KOPT-K1 (cell line): ENCODE measurements at regions not wholly inside any gene's neighbourhood (a gene's known extent, or its start where the extent isn't known, plus 50 kb on each side); places are given as distances from the start of the nearest gene placed in this dataset.
"Not testable (repeated sequence)": the region's sequence is repeated elsewhere in the genome, so short reads cannot be mapped to it uniquely, and the experiment has no call there.

Experiments
- H3K27ac ChIP-seq: fragments of 200-600 bp; sonication (generic); 2 replicates; pipeline ENCODE4 v1.5.1; 2016; ENCODE audit warnings: antibody characterized with exemption, mild to moderate bottlenecking, low read depth, low read length; ENCODE audit not compliant: poor library complexity, severe bottlenecking
- H3K36me3 ChIP-seq: fragments of 200-600 bp; sonication (generic); 2 replicates; pipeline ENCODE4 v1.5.1; 2017; ENCODE audit warnings: antibody characterized with exemption, mild to moderate bottlenecking, low read length, moderate library complexity; ENCODE audit not compliant: insufficient read depth
- H3K9me3 ChIP-seq: fragments of 200-600 bp; sonication (generic); 2 replicates; pipeline ENCODE4 v1.5.1; 2017; ENCODE audit warnings: antibody characterized with exemption, low read length, mild to moderate bottlenecking; ENCODE audit not compliant: insufficient read depth, poor library complexity, severe bottlenecking

- H3K36me3 ChIP-seq: no peaks in the 10 kb centered on the region
- H3K9me3 ChIP-seq: peaks cover 37% of the 10 kb centered on the region
- no peak overlapping the region for H3K27ac ChIP-seq
These were observed 66.1 kb downstream of the FAM50B start for GRCh38 chr6:3915076-3915791.

GRCh38 chr6:3916211-3916610 lies 67.0 kb downstream of the FAM50B start:
- Histone ChIP-seq H3K27ac (no peak overlapping the region), H3K9me3 (peaks cover 37% of the 10 kb centered on the region), H3K36me3 (no peaks in the 10 kb centered on the region)

GRCh38 chr6:3916749-3917148 lies 67.6 kb downstream of the FAM50B start:
- H3K36me3 ChIP-seq, H3K27ac ChIP-seq: not testable (repeated sequence)
- peaks cover 37% of the 10 kb centered on the region for H3K9me3 ChIP-seq

- Histone ChIP-seq H3K27ac (no peak overlapping the region), H3K9me3 (peaks cover 37% of the 10 kb centered on the region), H3K36me3 (no peaks in the 10 kb centered on the region)
These were observed 69.3 kb downstream of the FAM50B start for GRCh38 chr6:3918469-3918868.

- Histone ChIP-seq H3K36me3 (no peaks in the 10 kb centered on the region), H3K9me3 (peaks cover 37% of the 10 kb centered on the region), H3K27ac (no peak overlapping the region)
These were observed 70.0 kb downstream of the FAM50B start for GRCh38 chr6:3919130-3919628.

- Histone ChIP-seq H3K36me3 (no peaks in the 10 kb centered on the region), H3K27ac (no peak overlapping the region), H3K9me3 (peaks cover 37% of the 10 kb centered on the region)
These were observed 70.7 kb downstream of the FAM50B start for GRCh38 chr6:3919849-3920248.

- H3K27ac ChIP-seq: no peak overlapping the region
- no peaks in the 10 kb centered on the region for H3K36me3 ChIP-seq
- peaks cover 37% of the 10 kb centered on the region for H3K9me3 ChIP-seq
These were observed 71.1 kb downstream of the FAM50B start for GRCh38 chr6:3920321-3920720.

- Histone ChIP-seq H3K27ac (no peak overlapping the region), H3K9me3 (peaks cover 24% of the 10 kb centered on the region), H3K36me3 (no peaks in the 10 kb centered on the region)
These were observed 72.5 kb downstream of the FAM50B start for GRCh38 chr6:3921663-3922062.

- H3K36me3 ChIP-seq, H3K27ac ChIP-seq: not testable (repeated sequence)
- peaks cover 15% of the 10 kb centered on the region for H3K9me3 ChIP-seq
These were observed 73.4 kb downstream of the FAM50B start for GRCh38 chr6:3922619-3923018.

GRCh38 chr6:3925223-3926149 lies 76.3 kb downstream of the FAM50B start:
- not testable (repeated sequence) for H3K27ac ChIP-seq, H3K36me3 ChIP-seq, H3K9me3 ChIP-seq

GRCh38 chr6:3926150-3926482 lies 76.9 kb downstream of the FAM50B start:
- no peak overlapping the region for H3K27ac ChIP-seq
- no peaks in the 10 kb centered on the region for H3K9me3 ChIP-seq
- no peaks in the 10 kb centered on the region for H3K36me3 ChIP-seq

- no peaks in the 10 kb centered on the region for H3K9me3 ChIP-seq
- no peaks in the 10 kb centered on the region for H3K36me3 ChIP-seq
- no peak overlapping the region for H3K27ac ChIP-seq
These were observed 78.9 kb downstream of the FAM50B start for GRCh38 chr6:3928111-3928510.

GRCh38 chr6:3929281-3929798 lies 80.2 kb downstream of the FAM50B start:
- no peaks in the 10 kb centered on the region for H3K9me3 ChIP-seq
- H3K36me3 ChIP-seq: no peaks in the 10 kb centered on the region
- H3K27ac ChIP-seq: no peak overlapping the region

GRCh38 chr6:3937438-3937837 lies 88.3 kb downstream of the FAM50B start:
- Histone ChIP-seq H3K27ac (no peak overlapping the region), H3K9me3 (no peaks in the 10 kb centered on the region), H3K36me3 (no peaks in the 10 kb centered on the region)

GRCh38 chr6:3938715-3939367 lies 89.7 kb downstream of the FAM50B start:
- H3K36me3 ChIP-seq: no peaks in the 10 kb centered on the region
- no peaks in the 10 kb centered on the region for H3K9me3 ChIP-seq

More at GRCh38 chr6:3938715-3939367, 89.7 kb downstream of the FAM50B start:
- H3K27ac ChIP-seq: no peak overlapping the region
